H9 (cell line): ENCODE measurements at regions not wholly inside any gene's neighbourhood (a gene's known extent, or its start where the extent isn't known, plus 50 kb on each side); places are given as distances from the start of the nearest gene placed in this dataset.

Source experiments
- DNase-seq: peaks from one replicate; pipeline ENCODE4 v3.0.0-alpha.2; 2017
- H2AFZ ChIP-seq: one replicate; pipeline ENCODE4 v1.6.1; 2013; ENCODE audit warnings: mild to moderate bottlenecking, low read length, control low read depth, moderate library complexity
- H2AK5ac ChIP-seq: 2 replicates; pipeline ENCODE4 v1.6.1; 2013; ENCODE audit warnings: low read length, control low read depth, mixed read lengths; ENCODE audit not compliant: insufficient read length
- H2BK120ac ChIP-seq: one replicate; pipeline ENCODE4 v1.6.1; 2013; ENCODE audit warnings: low read depth, mild to moderate bottlenecking, low read length, control low read depth, inconsistent platforms; ENCODE audit not compliant: poor library complexity, severe bottlenecking
- H2BK12ac ChIP-seq: 2 replicates; pipeline ENCODE4 v1.6.1; 2013; ENCODE audit warnings: low read length, control low read depth, mixed read lengths, low read depth; ENCODE audit not compliant: insufficient read length
- H2BK15ac ChIP-seq: 2 replicates; pipeline ENCODE4 v1.6.1; 2013; ENCODE audit warnings: low read depth, low read length, control low read depth
- H2BK20ac ChIP-seq: one replicate; pipeline ENCODE4 v1.6.1; 2013; ENCODE audit warnings: low read depth, mild to moderate bottlenecking, low read length, control low read depth, inconsistent platforms; ENCODE audit not compliant: poor library complexity, severe bottlenecking
- H2BK5ac ChIP-seq: 2 replicates; pipeline ENCODE4 v1.6.1; 2013; ENCODE audit warnings: low read length, control low read depth, mixed read lengths; ENCODE audit not compliant: insufficient read length
- H3K14ac ChIP-seq: 2 replicates; pipeline ENCODE4 v1.6.1; 2013; ENCODE audit warnings: low read length, control low read depth; ENCODE audit not compliant: insufficient read depth
- H3K18ac ChIP-seq: 2 replicates; pipeline ENCODE4 v1.6.1; 2013; ENCODE audit warnings: low read depth, mild to moderate bottlenecking, mixed read lengths, low read length, control low read depth; ENCODE audit not compliant: insufficient read length
- H3K23ac ChIP-seq: 2 replicates; pipeline ENCODE4 v1.6.1; 2013; ENCODE audit warnings: low read length, control low read depth, mixed read lengths, low read depth; ENCODE audit not compliant: insufficient read length
- H3K23me2 ChIP-seq: 2 replicates; pipeline ENCODE4 v1.6.1; 2013; ENCODE audit warnings: low read depth, mild to moderate bottlenecking, mixed read lengths, low read length, control low read depth; ENCODE audit not compliant: insufficient read length, poor library complexity, severe bottlenecking
- H3K27ac ChIP-seq: 2 replicates; pipeline ENCODE4 v1.5.1; 2013; ENCODE audit warnings: low read length, control low read depth, mixed read lengths, low read depth; ENCODE audit not compliant: insufficient read length
- H3K27me3 ChIP-seq: 2 replicates; pipeline ENCODE4 v1.6.1; 2013; ENCODE audit warnings: low read length, control low read depth, inconsistent platforms; ENCODE audit not compliant: insufficient read depth
- H3K4ac ChIP-seq: 2 replicates; pipeline ENCODE4 v1.6.1; 2013; ENCODE audit warnings: low read depth, mild to moderate bottlenecking, control low read depth, inconsistent platforms, low read length, moderate library complexity
- H3K4me1 ChIP-seq: 2 replicates; pipeline ENCODE4 v1.6.1; 2013; ENCODE audit warnings: low read length, control low read depth, inconsistent platforms; ENCODE audit not compliant: insufficient read depth
- H3K4me2 ChIP-seq: 2 replicates; pipeline ENCODE4 v1.6.1; 2013; ENCODE audit warnings: low read length, control low read depth, mixed read lengths; ENCODE audit not compliant: insufficient read length, insufficient read depth
- H3K56ac ChIP-seq: 2 replicates; pipeline ENCODE4 v1.6.1; 2013; ENCODE audit warnings: low read depth, mild to moderate bottlenecking, mixed read lengths, low read length, control low read depth; ENCODE audit not compliant: insufficient read length
- H3K79me1 ChIP-seq: 2 replicates; pipeline ENCODE4 v1.6.1; 2013; ENCODE audit warnings: low read depth, mild to moderate bottlenecking, moderate library complexity, low read length, control low read depth, inconsistent platforms; ENCODE audit not compliant: insufficient read depth, poor library complexity, severe bottlenecking
- H3K79me2 ChIP-seq: 2 replicates; pipeline ENCODE4 v1.6.1; 2013; ENCODE audit warnings: low read length, control low read depth, inconsistent platforms; ENCODE audit not compliant: insufficient read depth
- H3K9ac ChIP-seq: 2 replicates; pipeline ENCODE4 v1.6.1; 2013; ENCODE audit warnings: low read length, control low read depth, mixed read lengths; ENCODE audit not compliant: insufficient read length; ENCODE audit errors: extremely low read depth
- H3K9me3 ChIP-seq: one replicate; pipeline ENCODE4 v1.6.1; 2013; ENCODE audit warnings: low read depth, low read length, inconsistent platforms; ENCODE audit not compliant: control insufficient read depth
- H3T11ph ChIP-seq: one replicate; pipeline ENCODE4 v1.6.1; 2013; ENCODE audit warnings: mild to moderate bottlenecking, low read length, control low read depth, inconsistent platforms
- H4K20me1 ChIP-seq: one replicate; pipeline ENCODE4 v1.6.1; 2013; ENCODE audit not compliant: control insufficient read depth, insufficient read length, insufficient read depth
- H4K5ac ChIP-seq: 2 replicates; pipeline ENCODE4 v1.6.1; 2013; ENCODE audit warnings: low read depth, mild to moderate bottlenecking, mixed read lengths, low read length, control low read depth; ENCODE audit not compliant: insufficient read length
- H4K8ac ChIP-seq: replicated peaks from 2 replicates; pipeline ENCODE4 v1.6.1; 2013; ENCODE audit warnings: low read length, control low read depth, mixed read lengths, low read depth; ENCODE audit not compliant: insufficient read length
- H4K91ac ChIP-seq: 2 replicates; pipeline ENCODE4 v1.6.1; 2013; ENCODE audit warnings: low read depth, mild to moderate bottlenecking, moderate library complexity, mixed read lengths, low read length, control low read depth; ENCODE audit not compliant: insufficient read length
- H3K27ac Mint-ChIP-seq, 3 experiments: 2 replicates in 2 of 3; 3 replicates in 1 of 3; pipeline ENCODE4 v1.8.0; 2020 to 2021; ENCODE audit warnings: mixed read lengths in 3 of 3, mild to moderate bottlenecking in 1 of 3, moderate library complexity in 1 of 3
- H3K27me3 Mint-ChIP-seq: 2 replicates; pipeline ENCODE4 v1.8.0; 2021; ENCODE audit warnings: low read depth, mild to moderate bottlenecking, moderate library complexity, mixed read lengths
- H3K36me3 Mint-ChIP-seq, 3 experiments: 2 replicates in 2 of 3; 3 replicates in 1 of 3; pipeline ENCODE4 v1.8.0; 2020 to 2021; ENCODE audit warnings: low read depth in 3 of 3, mixed read lengths in 3 of 3; ENCODE audit not compliant: insufficient read depth in 1 of 3
- H3K4me1 Mint-ChIP-seq, 2 experiments: 2 replicates each; pipeline ENCODE4 v1.8.0; 2020; ENCODE audit warnings: mixed read lengths in 2 of 2
- H3K4me3 Mint-ChIP-seq, 2 experiments: 2 replicates in 1 of 2; 3 replicates in 1 of 2; pipeline ENCODE4 v1.8.0; 2020 to 2021; ENCODE audit warnings: mild to moderate bottlenecking in 2 of 2, mixed read lengths in 2 of 2, moderate library complexity in 1 of 2
- H3K9me3 Mint-ChIP-seq, 2 experiments: 2 replicates in 1 of 2; 3 replicates in 1 of 2; pipeline ENCODE4 v1.8.0; 2020; ENCODE audit warnings: mild to moderate bottlenecking in 2 of 2, mixed read lengths in 2 of 2, moderate library complexity in 1 of 2
- TF ChIP-seq, protein P1 (sequence below): fragments of 200-600 bp; sonication (generic); conservative IDR thresholded peaks from 3 replicates; pipeline ENCODE4 v1.8.0; 2021; ENCODE audit warnings: antibody characterized with exemption, mild to moderate bottlenecking

DNA sequence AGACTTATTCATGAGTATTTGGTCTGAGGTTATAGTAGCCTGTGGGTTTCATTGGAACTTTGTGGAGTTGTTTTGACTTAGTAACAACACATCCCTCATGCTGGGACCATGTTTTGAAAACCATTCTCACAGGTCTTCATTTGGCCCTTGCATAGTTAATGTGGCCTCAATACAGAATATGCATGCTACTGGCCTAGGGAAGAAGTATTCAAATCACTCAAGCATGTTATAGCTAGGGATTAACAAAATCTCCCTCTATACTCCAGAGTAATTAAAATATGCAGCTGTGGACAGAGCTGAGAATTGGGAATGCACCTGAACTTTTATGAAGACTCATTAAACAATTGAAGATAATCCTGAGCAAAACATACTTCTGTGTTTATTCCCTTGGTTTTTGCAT lies 325.5 kb upstream of the CHAC2 start:
- Histone ChIP-seq H3K9me3 (no peaks in the 10 kb centered on the region), H3K79me2 (no peaks in the 10 kb centered on the region), H3K4me1 (peaks cover 2% of the 10 kb centered on the region; the same call in 1 of the 2 replicates), H4K91ac (no peak overlapping the region), H3K27me3 (no peaks in the 10 kb centered on the region), H2BK15ac (no peak overlapping the region), H2BK120ac (no peak overlapping the region), H3T11ph (no peak overlapping the region), H3K4ac (no peak overlapping the region), H3K79me1 (no peaks in the 10 kb centered on the region), H2BK12ac (no peak overlapping the region), H3K18ac (no peak overlapping the region), H3K23me2 (no peaks in the 10 kb centered on the region), H4K8ac (no peak overlapping the region), H3K56ac (no peak overlapping the region), H3K14ac (no peak overlapping the region), H3K9ac (no peak overlapping the region), H2BK5ac (no peak overlapping the region), H3K4me2 (no peak overlapping the region), H2AK5ac (no peak overlapping the region), H4K5ac (no peak overlapping the region), H4K20me1 (no peaks in the 10 kb centered on the region), H3K23ac (no peak overlapping the region), H3K27ac (no peak overlapping the region), H2AFZ (no peak overlapping the region), H2BK20ac (no peak overlapping the region)
- Mint-ChIP-seq H3K36me3 (no peaks in the 10 kb centered on the region), H3K9me3 (no peaks in the 10 kb centered on the region), H3K27me3 (no peaks in the 10 kb centered on the region), H3K4me3 (no peak overlapping the region), H3K27ac (no peak overlapping the region), H3K4me1 (peaks cover 9 to 20% of the 10 kb centered on the region in 2 experiments)
- DNase-seq, result no peak
- TF ChIP-seq, protein P1, sequence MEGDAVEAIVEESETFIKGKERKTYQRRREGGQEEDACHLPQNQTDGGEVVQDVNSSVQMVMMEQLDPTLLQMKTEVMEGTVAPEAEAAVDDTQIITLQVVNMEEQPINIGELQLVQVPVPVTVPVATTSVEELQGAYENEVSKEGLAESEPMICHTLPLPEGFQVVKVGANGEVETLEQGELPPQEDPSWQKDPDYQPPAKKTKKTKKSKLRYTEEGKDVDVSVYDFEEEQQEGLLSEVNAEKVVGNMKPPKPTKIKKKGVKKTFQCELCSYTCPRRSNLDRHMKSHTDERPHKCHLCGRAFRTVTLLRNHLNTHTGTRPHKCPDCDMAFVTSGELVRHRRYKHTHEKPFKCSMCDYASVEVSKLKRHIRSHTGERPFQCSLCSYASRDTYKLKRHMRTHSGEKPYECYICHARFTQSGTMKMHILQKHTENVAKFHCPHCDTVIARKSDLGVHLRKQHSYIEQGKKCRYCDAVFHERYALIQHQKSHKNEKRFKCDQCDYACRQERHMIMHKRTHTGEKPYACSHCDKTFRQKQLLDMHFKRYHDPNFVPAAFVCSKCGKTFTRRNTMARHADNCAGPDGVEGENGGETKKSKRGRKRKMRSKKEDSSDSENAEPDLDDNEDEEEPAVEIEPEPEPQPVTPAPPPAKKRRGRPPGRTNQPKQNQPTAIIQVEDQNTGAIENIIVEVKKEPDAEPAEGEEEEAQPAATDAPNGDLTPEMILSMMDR, result no peak
